ENCODE measurements at regions not wholly inside any gene's neighbourhood (a gene's known extent, or its start where the extent isn't known, plus 50 kb on each side); places are given as distances from the start of the nearest gene placed in this dataset.
A peak's percentile ranks its signal among the peaks of the same experiment; 100 is the strongest.

- no peak overlapping the region for H2AFZ ChIP-seq (ENCODE audit: low read length)
- no peak overlapping the region for H3K9ac ChIP-seq (ENCODE audit: insufficient read depth, low read length)
- TF ChIP-seq EZH2 (IDR thresholded peaks at IDR 0.05; ENCODE audit: low read length, missing control alignments) (no peak), CTCF (conservative IDR thresholded peaks at IDR 0.05 in 1 of 2, IDR thresholded peaks at IDR 0.05 in 1 of 2; ENCODE audit: low read depth in 1 of 2, low read length in 2 of 2) (no peak)
- no peak overlapping the region for H3K27ac ChIP-seq (ENCODE audit: insufficient read depth, low read length)
- H3K4me1 ChIP-seq (ENCODE audit: control insufficient read depth, extremely low read depth, insufficient read depth, low read length) = no peaks in the 10 kb centered on the region
- no peaks in the 10 kb centered on the region for H4K20me1 ChIP-seq (ENCODE audit: control insufficient read depth, extremely low read depth, insufficient read depth, low read length)
- H3K9me3 ChIP-seq (ENCODE audit: control insufficient read depth, insufficient read depth, low read depth, low read length) = no peaks in the 10 kb centered on the region
- H3K36me3 ChIP-seq (ENCODE audit: control insufficient read depth, insufficient read depth, low read length) = no peaks in the 10 kb centered on the region
- DNase-seq (ENCODE audit: low read depth in 2 of 2) = peak in 1 of 2 donors; percentile 87
- no peak overlapping the region for H3K4me2 ChIP-seq (ENCODE audit: extremely low read depth, insufficient read depth, low read length)
- no peak overlapping the region for H3K4me3 ChIP-seq (replicated peaks in 1 of 4; ENCODE audit: control extremely low read depth in 1 of 4, insufficient read depth in 1 of 4, low read depth in 3 of 4, low read length in 4 of 4)
- no peaks in the 10 kb centered on the region for H3K27me3 ChIP-seq (ENCODE audit: control insufficient read depth, insufficient read depth, low read length)
- no peaks in the 10 kb centered on the region for H3K79me2 ChIP-seq (ENCODE audit: control insufficient read depth, insufficient read depth, low read length)
Observed at GRCh38 chr5:133714161-133714915, 102.0 kb upstream of the FSTL4 start.

GRCh38 chr5:133713751-133714150 lies 101.4 kb upstream of the FSTL4 start:
- no peaks in the 10 kb centered on the region for H3K9me3 ChIP-seq (ENCODE audit: control insufficient read depth, insufficient read depth, low read depth, low read length)
- no peaks in the 10 kb centered on the region for H3K36me3 ChIP-seq (ENCODE audit: control insufficient read depth, insufficient read depth, low read length)
- no peak overlapping the region for H3K27ac ChIP-seq (ENCODE audit: insufficient read depth, low read length)
- TF ChIP-seq EZH2 (IDR thresholded peaks at IDR 0.05; ENCODE audit: low read length, missing control alignments) (no peak), CTCF (conservative IDR thresholded peaks at IDR 0.05 in 1 of 2, IDR thresholded peaks at IDR 0.05 in 1 of 2; ENCODE audit: low read depth in 1 of 2, low read length in 2 of 2) (no peak)
- no peak overlapping the region for H2AFZ ChIP-seq (ENCODE audit: low read length)
- H3K4me3 ChIP-seq (replicated peaks in 1 of 4; ENCODE audit: control extremely low read depth in 1 of 4, insufficient read depth in 1 of 4, low read depth in 3 of 4, low read length in 4 of 4) = no peak overlapping the region
- no peak overlapping the region for H3K9ac ChIP-seq (ENCODE audit: insufficient read depth, low read length)
- peak in 1 of 2 donors; percentile 50 for DNase-seq (ENCODE audit: low read depth in 2 of 2)
- no peaks in the 10 kb centered on the region for H3K27me3 ChIP-seq (ENCODE audit: control insufficient read depth, insufficient read depth, low read length)
- no peaks in the 10 kb centered on the region for H3K79me2 ChIP-seq (ENCODE audit: control insufficient read depth, insufficient read depth, low read length)
- H4K20me1 ChIP-seq (ENCODE audit: control insufficient read depth, extremely low read depth, insufficient read depth, low read length) = no peaks in the 10 kb centered on the region
- H3K4me2 ChIP-seq (ENCODE audit: extremely low read depth, insufficient read depth, low read length) = no peak overlapping the region
- H3K4me1 ChIP-seq (ENCODE audit: control insufficient read depth, extremely low read depth, insufficient read depth, low read length) = no peaks in the 10 kb centered on the region

GRCh38 chr5:133713209-133713608 lies 100.9 kb upstream of the FSTL4 start:
- H3K4me2 ChIP-seq (ENCODE audit: extremely low read depth, insufficient read depth, low read length) = no peak overlapping the region
- no peaks in the 10 kb centered on the region for H3K27me3 ChIP-seq (ENCODE audit: control insufficient read depth, insufficient read depth, low read length)
- no peaks in the 10 kb centered on the region for H3K36me3 ChIP-seq (ENCODE audit: control insufficient read depth, insufficient read depth, low read length)
- H2AFZ ChIP-seq (ENCODE audit: low read length) = no peak overlapping the region
- TF ChIP-seq CTCF (conservative IDR thresholded peaks at IDR 0.05 in 1 of 2, IDR thresholded peaks at IDR 0.05 in 1 of 2; ENCODE audit: low read depth in 1 of 2, low read length in 2 of 2) (no peak), EZH2 (IDR thresholded peaks at IDR 0.05; ENCODE audit: low read length, missing control alignments) (no peak)
- no peak overlapping the region for H3K9ac ChIP-seq (ENCODE audit: insufficient read depth, low read length)
- no peak overlapping the region for H3K4me3 ChIP-seq (replicated peaks in 1 of 4; ENCODE audit: control extremely low read depth in 1 of 4, insufficient read depth in 1 of 4, low read depth in 3 of 4, low read length in 4 of 4)
- no peak for DNase-seq (ENCODE audit: low read depth in 2 of 2)
- no peaks in the 10 kb centered on the region for H4K20me1 ChIP-seq (ENCODE audit: control insufficient read depth, extremely low read depth, insufficient read depth, low read length)
- H3K4me1 ChIP-seq (ENCODE audit: control insufficient read depth, extremely low read depth, insufficient read depth, low read length) = no peaks in the 10 kb centered on the region
- no peaks in the 10 kb centered on the region for H3K79me2 ChIP-seq (ENCODE audit: control insufficient read depth, insufficient read depth, low read length)
- H3K27ac ChIP-seq (ENCODE audit: insufficient read depth, low read length) = no peak overlapping the region
- no peaks in the 10 kb centered on the region for H3K9me3 ChIP-seq (ENCODE audit: control insufficient read depth, insufficient read depth, low read depth, low read length)

All from fibroblast of lung (primary cell).